SU-DHL-6 (cell line): ENCODE measurements at regions not wholly inside any gene's neighbourhood (a gene's known extent, or its start where the extent isn't known, plus 50 kb on each side); places are given as distances from the start of the nearest gene placed in this dataset.

Experiments
- H2AFZ ChIP-seq: fragments of 200-600 bp; sonication (generic); 2 replicates; pipeline ENCODE4 v1.6.1; 2014; ENCODE audit warnings: low read depth, mild to moderate bottlenecking, moderate library complexity, mixed read lengths, antibody characterized with exemption, low read length; ENCODE audit not compliant: severe bottlenecking
- H3F3A ChIP-seq: fragments of 200-600 bp; shearing (Covaris generic); 2 replicates; pipeline ENCODE4 v1.6.0; 2016; ENCODE audit warnings: antibody characterized with exemption, mild to moderate bottlenecking; ENCODE audit not compliant: insufficient read depth
- H3K27ac ChIP-seq: fragments of 200-600 bp; sonication (generic); 2 replicates; pipeline ENCODE4 v1.5.1; 2016; ENCODE audit warnings: low read depth, mild to moderate bottlenecking, low read length, moderate library complexity, mixed read lengths
- H3K27me3 ChIP-seq: fragments of 200-600 bp; sonication (generic), shearing (Covaris generic); 2 replicates; pipeline ENCODE4 v1.6.0; 2014; ENCODE audit warnings: mild to moderate bottlenecking, low read length
- H3K36me3 ChIP-seq: fragments of 200-600 bp; sonication (generic); 2 replicates; pipeline ENCODE4 v1.6.1; 2014; ENCODE audit warnings: mild to moderate bottlenecking, low read length, mixed read lengths
- H3K4me2 ChIP-seq: fragments of 300-600, 200-600 bp; shearing (Covaris generic), sonication (generic); 2 replicates; pipeline ENCODE4 v1.6.0; 2014; ENCODE audit warnings: low read length, low read depth, mild to moderate bottlenecking; ENCODE audit not compliant: poor library complexity, severe bottlenecking
- H3K4me3 ChIP-seq: fragments of 200-600 bp; sonication (generic); 2 replicates; pipeline ENCODE4 v1.5.1; 2014; ENCODE audit warnings: antibody characterized with exemption, low read length, mild to moderate bottlenecking, mixed read lengths; ENCODE audit not compliant: insufficient read depth, poor library complexity, severe bottlenecking
- H3K79me2 ChIP-seq: fragments of 200-600 bp; sonication (generic); 2 replicates; pipeline ENCODE4 v1.6.1; 2014; ENCODE audit warnings: mild to moderate bottlenecking, low read length, moderate library complexity; ENCODE audit not compliant: insufficient read depth
- H3K9ac ChIP-seq: fragments of 200-600 bp; sonication (generic); 2 replicates; pipeline ENCODE4 v1.7.0; 2014; ENCODE audit warnings: mild to moderate bottlenecking, low read length
- H3K9me2 ChIP-seq: fragments of 200-600 bp; sonication (generic); replicated peaks from 2 replicates; pipeline ENCODE4 v1.6.1; 2014; ENCODE audit warnings: low read length; ENCODE audit not compliant: insufficient read depth
- H3K9me3 ChIP-seq: fragments of 200-600 bp; sonication (generic); 2 replicates; pipeline ENCODE4 v1.6.1; 2014; ENCODE audit warnings: low read length, mixed read lengths; ENCODE audit not compliant: insufficient read depth
- H4K20me1 ChIP-seq: fragments of 200-600 bp; sonication (generic); 2 replicates; pipeline ENCODE4 v1.6.1; 2014; ENCODE audit warnings: low read depth, mild to moderate bottlenecking, antibody characterized with exemption, low read length, moderate library complexity, mixed read lengths
- CTCF ChIP-seq: fragments of 200-600 bp; sonication (generic); IDR thresholded peaks from one replicate; pipeline ENCODE4 v1.5.1; 2017; ENCODE audit warnings: antibody characterized with exemption, mild to moderate bottlenecking, low read length, moderate library complexity; ENCODE audit not compliant: insufficient read depth, poor library complexity, severe bottlenecking
- EZH2phosphoT487 ChIP-seq: fragments of 200-600 bp; sonication (generic), shearing (Covaris generic); conservative IDR thresholded peaks from 2 replicates; pipeline ENCODE4 v1.6.1; 2018; ENCODE audit warnings: mild to moderate bottlenecking, antibody characterized with exemption, low read length, moderate library complexity, mixed read lengths

GRCh38 chr20:11851646-11852045 is 66.0 kb upstream of the BTBD3 start:
- H3K9me2 ChIP-seq = no peaks in the 10 kb centered on the region
- no peak overlapping the region for H2AFZ ChIP-seq
- H3K27me3 ChIP-seq = no peaks in the 10 kb centered on the region
- no peak overlapping the region for H3K4me3 ChIP-seq
- H4K20me1 ChIP-seq = no peaks in the 10 kb centered on the region
- no peaks in the 10 kb centered on the region for H3K9me3 ChIP-seq
- H3K4me2 ChIP-seq = no peak overlapping the region
- no peak overlapping the region for H3K27ac ChIP-seq
- H3F3A ChIP-seq = no peaks in the 10 kb centered on the region
- no peak overlapping the region for H3K9ac ChIP-seq
- H3K79me2 ChIP-seq = no peaks in the 10 kb centered on the region
- no peaks in the 10 kb centered on the region for H3K36me3 ChIP-seq
- TF ChIP-seq EZH2phosphoT487 = no peak
- TF ChIP-seq CTCF = no peak

- no peak overlapping the region for H3K4me2 ChIP-seq
- H3K9me2 ChIP-seq = no peaks in the 10 kb centered on the region
- H3K9me3 ChIP-seq = no peaks in the 10 kb centered on the region
- H3K27ac ChIP-seq = no peak overlapping the region
- H2AFZ ChIP-seq = no peak overlapping the region
- no peak for TF ChIP-seq CTCF
- no peak for TF ChIP-seq EZH2phosphoT487
- H3K9ac ChIP-seq = no peak overlapping the region
- H3K27me3 ChIP-seq = no peaks in the 10 kb centered on the region
- H3K36me3 ChIP-seq = no peaks in the 10 kb centered on the region
- no peaks in the 10 kb centered on the region for H4K20me1 ChIP-seq
- H3F3A ChIP-seq = no peaks in the 10 kb centered on the region
- H3K79me2 ChIP-seq = no peaks in the 10 kb centered on the region
- H3K4me3 ChIP-seq = no peak overlapping the region
These were observed 65.5 kb upstream of the BTBD3 start for GRCh38 chr20:11852189-11852588.

GRCh38 chr20:11852811-11853210 is 64.9 kb upstream of the BTBD3 start:
- no peaks in the 10 kb centered on the region for H3K27me3 ChIP-seq
- no peaks in the 10 kb centered on the region for H4K20me1 ChIP-seq
- H3K4me2 ChIP-seq = no peak overlapping the region
- no peaks in the 10 kb centered on the region for H3F3A ChIP-seq
- no peaks in the 10 kb centered on the region for H3K36me3 ChIP-seq
- H3K4me3 ChIP-seq = no peak overlapping the region
- no peak overlapping the region for H2AFZ ChIP-seq
- H3K9me2 ChIP-seq = no peaks in the 10 kb centered on the region
- no peak for TF ChIP-seq EZH2phosphoT487
- no peak for TF ChIP-seq CTCF
- no peak overlapping the region for H3K27ac ChIP-seq
- H3K79me2 ChIP-seq = no peaks in the 10 kb centered on the region
- H3K9me3 ChIP-seq = no peaks in the 10 kb centered on the region
- no peak overlapping the region for H3K9ac ChIP-seq

- no peaks in the 10 kb centered on the region for H3K79me2 ChIP-seq
- no peak overlapping the region for H3K27ac ChIP-seq
- H3F3A ChIP-seq = no peaks in the 10 kb centered on the region
- no peak overlapping the region for H3K4me2 ChIP-seq
- no peak overlapping the region for H3K4me3 ChIP-seq
- no peaks in the 10 kb centered on the region for H3K36me3 ChIP-seq
- H2AFZ ChIP-seq = no peak overlapping the region
- H4K20me1 ChIP-seq = no peaks in the 10 kb centered on the region
- no peak for TF ChIP-seq EZH2phosphoT487
- TF ChIP-seq CTCF = no peak
- H3K9me2 ChIP-seq = no peaks in the 10 kb centered on the region
- no peaks in the 10 kb centered on the region for H3K27me3 ChIP-seq
- H3K9me3 ChIP-seq = no peaks in the 10 kb centered on the region
- no peak overlapping the region for H3K9ac ChIP-seq
These were observed 64.3 kb upstream of the BTBD3 start for GRCh38 chr20:11853359-11853758.
